Breast epithelium (tissue), 3 donors: ENCODE measurements at regions not wholly inside any gene's neighbourhood (a gene's known extent, or its start where the extent isn't known, plus 50 kb on each side); places are given as distances from the start of the nearest gene placed in this dataset.

ENCODE experiments used
- CTCF ChIP-seq, 3 donors: fragments of 450-650 bp; IDR thresholded peaks; one replicate each; pipeline ENCODE4 v1.5.1; 2016 to 2017; ENCODE audit warnings: antibody characterized with exemption in 3 of 3, mild to moderate bottlenecking in 3 of 3, moderate library complexity in 3 of 3
- POLR2A ChIP-seq: fragments of 450-650 bp; IDR thresholded peaks from one replicate; pipeline ENCODE4 v1.6.1; 2016; ENCODE audit warnings: antibody characterized with exemption, mild to moderate bottlenecking, moderate library complexity

- TF ChIP-seq CTCF (IDR thresholded peaks at IDR 0.05): no peak
- no peak for TF ChIP-seq POLR2A
Observed at GRCh38 chr1:222002503-222002902, 260.6 kb upstream of the DUSP10 start.
